Fibroblast of lung (primary cell): ENCODE measurements at regions not wholly inside any gene's neighbourhood (a gene's known extent, or its start where the extent isn't known, plus 50 kb on each side); places are given as distances from the start of the nearest gene placed in this dataset.

Experiments
- DNase-seq, 2 donors: peaks; one replicate each; pipeline versions ENCODE4 v3.0.0 to v3.0.0-alpha.2; 2010; ENCODE audit warnings: low read depth in 2 of 2
- H2AFZ ChIP-seq: 2 replicates; pipeline ENCODE4 v1.5.1; 2012; ENCODE audit warnings: low read length, control low read depth, inconsistent platforms
- H3K27ac ChIP-seq: 2 replicates; pipeline ENCODE4 v1.5.1; 2011; ENCODE audit warnings: low read length, control low read depth; ENCODE audit not compliant: insufficient read depth
- H3K27me3 ChIP-seq: 2 replicates; pipeline ENCODE4 v1.5.1; 2011; ENCODE audit warnings: mild to moderate bottlenecking, low read length; ENCODE audit not compliant: control insufficient read depth, insufficient read depth
- H3K36me3 ChIP-seq: 2 replicates; pipeline ENCODE4 v1.5.1; 2011; ENCODE audit warnings: low read length; ENCODE audit not compliant: control insufficient read depth, insufficient read depth
- H3K4me1 ChIP-seq: 2 replicates; pipeline ENCODE4 v1.5.1; 2011; ENCODE audit warnings: low read length; ENCODE audit not compliant: control insufficient read depth, insufficient read depth; ENCODE audit errors: extremely low read depth
- H3K4me2 ChIP-seq: 2 replicates; pipeline ENCODE4 v1.5.1; 2011; ENCODE audit warnings: low read length, control low read depth; ENCODE audit not compliant: insufficient read depth; ENCODE audit errors: extremely low read depth
- H3K4me3 ChIP-seq, 4 experiments: fragments of 200-600 bp in 1 of 4; sonication (generic) in 1 of 4; replicated peaks in 1 of 4; 2 replicates each; pipeline ENCODE4 v1.5.1; 2011 to 2016; ENCODE audit warnings: low read length in 4 of 4, low read depth in 3 of 4, mild to moderate bottlenecking in 3 of 4, control low read depth in 2 of 4, inconsistent platforms in 1 of 4, mixed read lengths in 1 of 4; ENCODE audit not compliant: insufficient read depth in 1 of 4; ENCODE audit errors: control extremely low read depth in 1 of 4
- H3K79me2 ChIP-seq: 2 replicates; pipeline ENCODE4 v1.5.1; 2012; ENCODE audit warnings: mild to moderate bottlenecking, low read length, inconsistent platforms; ENCODE audit not compliant: control insufficient read depth, insufficient read depth
- H3K9ac ChIP-seq: 2 replicates; pipeline ENCODE4 v1.5.1; 2011; ENCODE audit warnings: mild to moderate bottlenecking, low read length, control low read depth; ENCODE audit not compliant: insufficient read depth
- H3K9me3 ChIP-seq: 2 replicates; pipeline ENCODE4 v1.5.1; 2012; ENCODE audit warnings: low read depth, low read length; ENCODE audit not compliant: control insufficient read depth, insufficient read depth
- H4K20me1 ChIP-seq: 2 replicates; pipeline ENCODE4 v1.5.1; 2011; ENCODE audit warnings: low read length; ENCODE audit not compliant: control insufficient read depth, insufficient read depth; ENCODE audit errors: extremely low read depth
- EZH2 ChIP-seq: IDR thresholded peaks from 2 replicates; pipeline ENCODE4 v1.5.1; 2012; ENCODE audit warnings: low read length, control low read depth, mild to moderate bottlenecking; ENCODE audit errors: missing control alignments
- TF ChIP-seq, protein P1 (sequence below), 2 donors: IDR thresholded peaks in 1 of 2; conservative IDR thresholded peaks in 1 of 2; 1 replicate in 1 of 2; 2 replicates in 1 of 2; pipeline ENCODE4 v1.5.1; 2011 to 2012; ENCODE audit warnings: low read length in 2 of 2, control low read depth in 1 of 2, inconsistent platforms in 1 of 2, low read depth in 1 of 2, mild to moderate bottlenecking in 1 of 2

DNA sequence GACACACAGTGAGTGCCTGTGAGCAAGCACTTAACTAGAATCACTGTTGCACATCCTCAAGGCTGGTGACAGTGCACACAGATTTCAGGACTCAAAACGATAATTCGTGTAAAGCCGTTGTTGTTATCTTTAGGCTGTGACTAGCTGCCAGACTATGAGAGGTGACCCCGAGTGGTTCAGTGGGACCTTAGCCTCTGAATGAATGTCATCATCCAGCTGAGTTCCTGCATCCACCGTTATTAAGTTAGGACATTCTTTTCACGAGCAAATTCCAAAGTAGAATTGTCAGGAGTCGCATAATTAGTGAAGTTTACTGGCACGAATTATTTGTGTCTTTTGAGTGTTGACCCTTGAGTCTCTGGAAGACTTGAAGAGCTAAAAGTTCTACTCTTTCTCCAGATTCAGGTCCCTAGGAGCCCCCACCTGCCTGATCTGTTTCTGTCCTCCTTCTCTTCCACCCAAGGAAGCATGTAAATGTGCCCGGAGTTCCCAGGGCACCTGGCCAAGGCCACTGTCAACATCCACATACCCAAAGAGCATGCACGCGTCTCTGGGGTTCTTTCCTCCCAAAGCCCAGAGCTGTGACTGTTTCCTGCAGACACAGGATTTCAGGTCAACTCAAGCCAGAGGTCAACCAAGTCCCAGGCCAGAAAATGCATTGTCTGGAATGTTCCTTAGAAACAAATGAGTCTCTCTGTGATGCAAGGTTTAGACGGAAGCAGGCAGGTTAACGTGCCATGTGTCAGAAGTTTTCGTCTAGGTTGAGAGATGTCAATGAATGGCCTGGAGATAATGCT lies 207.2 kb downstream of the TOMM20 start:
- peaks cover 24% of the 10 kb centered on the region for H3K4me1 ChIP-seq
- H3K27ac ChIP-seq = no peak overlapping the region

DNA sequence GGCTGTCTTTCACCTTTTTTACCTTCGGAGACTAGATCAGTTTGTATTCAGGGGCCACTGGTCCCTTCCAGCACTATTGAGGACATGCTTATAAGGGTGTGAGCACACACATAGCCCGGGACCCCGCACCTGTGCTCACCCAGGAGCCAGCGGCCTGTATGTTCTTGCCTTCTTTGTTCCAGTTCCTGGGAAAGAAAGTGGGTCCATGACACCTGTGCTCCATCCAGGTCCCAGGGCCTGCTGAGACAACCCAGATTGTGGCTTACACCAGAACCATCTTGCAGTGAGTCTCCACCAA lies 207.8 kb downstream of the TOMM20 start:
- no peak overlapping the region for H3K9ac ChIP-seq
- H3K36me3 ChIP-seq = no peaks in the 10 kb centered on the region
- H3K4me3 ChIP-seq = no peak overlapping the region
- H3K4me1 ChIP-seq = peaks cover 19% of the 10 kb centered on the region
- H3K27ac ChIP-seq = no peak overlapping the region
- DNase-seq = no peak
- no peaks in the 10 kb centered on the region for H4K20me1 ChIP-seq
- H2AFZ ChIP-seq = no peak overlapping the region
- H3K79me2 ChIP-seq = no peaks in the 10 kb centered on the region
- H3K9me3 ChIP-seq = no peaks in the 10 kb centered on the region
- H3K4me2 ChIP-seq = no peak overlapping the region
- TF ChIP-seq EZH2 = no peak
- TF ChIP-seq, protein P1, sequence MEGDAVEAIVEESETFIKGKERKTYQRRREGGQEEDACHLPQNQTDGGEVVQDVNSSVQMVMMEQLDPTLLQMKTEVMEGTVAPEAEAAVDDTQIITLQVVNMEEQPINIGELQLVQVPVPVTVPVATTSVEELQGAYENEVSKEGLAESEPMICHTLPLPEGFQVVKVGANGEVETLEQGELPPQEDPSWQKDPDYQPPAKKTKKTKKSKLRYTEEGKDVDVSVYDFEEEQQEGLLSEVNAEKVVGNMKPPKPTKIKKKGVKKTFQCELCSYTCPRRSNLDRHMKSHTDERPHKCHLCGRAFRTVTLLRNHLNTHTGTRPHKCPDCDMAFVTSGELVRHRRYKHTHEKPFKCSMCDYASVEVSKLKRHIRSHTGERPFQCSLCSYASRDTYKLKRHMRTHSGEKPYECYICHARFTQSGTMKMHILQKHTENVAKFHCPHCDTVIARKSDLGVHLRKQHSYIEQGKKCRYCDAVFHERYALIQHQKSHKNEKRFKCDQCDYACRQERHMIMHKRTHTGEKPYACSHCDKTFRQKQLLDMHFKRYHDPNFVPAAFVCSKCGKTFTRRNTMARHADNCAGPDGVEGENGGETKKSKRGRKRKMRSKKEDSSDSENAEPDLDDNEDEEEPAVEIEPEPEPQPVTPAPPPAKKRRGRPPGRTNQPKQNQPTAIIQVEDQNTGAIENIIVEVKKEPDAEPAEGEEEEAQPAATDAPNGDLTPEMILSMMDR (conservative IDR thresholded peaks at IDR 0.05 in 1 of 2, IDR thresholded peaks at IDR 0.05 in 1 of 2; ENCODE audit: low read depth in 1 of 2, low read length in 2 of 2) = no peak
- H3K27me3 ChIP-seq = no peaks in the 10 kb centered on the region

More for the DNA sequence above, 207.2 kb downstream of the TOMM20 start:
- no peaks in the 10 kb centered on the region for H4K20me1 ChIP-seq
- H3K36me3 ChIP-seq = no peaks in the 10 kb centered on the region
- no peaks in the 10 kb centered on the region for H3K27me3 ChIP-seq
- no peak overlapping the region for H2AFZ ChIP-seq
- H3K9ac ChIP-seq = no peak overlapping the region
- no peaks in the 10 kb centered on the region for H3K9me3 ChIP-seq
- TF ChIP-seq, protein P1 (conservative IDR thresholded peaks at IDR 0.05 in 1 of 2, IDR thresholded peaks at IDR 0.05 in 1 of 2; ENCODE audit: low read depth in 1 of 2, low read length in 2 of 2) = no peak
- TF ChIP-seq EZH2 = no peak
- DNase-seq = peak in 1 of 2 donors; percentile 69
- H3K79me2 ChIP-seq = no peaks in the 10 kb centered on the region
- no peak overlapping the region for H3K4me2 ChIP-seq
- no peak overlapping the region for H3K4me3 ChIP-seq

DNA sequence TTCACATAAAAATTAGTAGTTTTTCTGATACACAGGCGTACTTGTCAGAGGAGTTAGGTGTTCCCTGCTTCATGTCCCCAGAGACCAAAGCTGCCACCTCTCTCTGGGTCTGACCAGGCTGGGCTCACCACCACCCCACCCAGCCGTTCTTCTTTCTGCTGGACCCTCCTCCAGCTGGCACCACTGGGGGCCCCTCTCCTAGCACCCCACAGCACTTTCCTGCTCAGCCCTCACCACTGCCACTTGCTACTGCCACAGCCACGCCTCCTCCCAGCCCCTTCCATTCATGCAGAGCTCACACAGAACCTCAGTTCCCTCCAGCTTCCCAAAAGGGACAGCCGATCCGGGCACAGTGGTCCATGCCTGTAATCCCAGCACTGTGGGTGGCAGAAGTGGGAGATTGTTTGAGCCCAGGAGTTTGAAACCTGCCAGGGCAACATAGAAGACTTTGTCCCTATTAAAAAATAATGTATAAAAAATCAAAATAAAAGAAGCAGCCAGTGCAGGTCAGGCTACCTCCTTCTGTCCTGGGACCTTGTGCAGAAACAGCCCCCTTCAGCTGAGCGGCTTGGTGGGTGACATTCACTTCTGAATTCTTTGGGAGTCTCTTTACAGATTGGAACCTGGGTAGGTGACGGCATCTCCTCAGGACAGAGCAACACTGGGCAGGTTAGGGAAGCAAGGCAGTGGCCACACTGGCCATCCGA lies 208.3 kb downstream of the TOMM20 start:
- H3K79me2 ChIP-seq = no peaks in the 10 kb centered on the region
- H3K27me3 ChIP-seq = no peaks in the 10 kb centered on the region
- peaks cover 14% of the 10 kb centered on the region for H3K4me1 ChIP-seq
- no peak overlapping the region for H3K4me3 ChIP-seq
- no peaks in the 10 kb centered on the region for H4K20me1 ChIP-seq
- no peaks in the 10 kb centered on the region for H3K36me3 ChIP-seq
- H3K4me2 ChIP-seq = no peak overlapping the region
- H3K9me3 ChIP-seq = no peaks in the 10 kb centered on the region
- no peak overlapping the region for H2AFZ ChIP-seq
- no peak overlapping the region for H3K27ac ChIP-seq
- DNase-seq = no peak
- TF ChIP-seq EZH2 = no peak
- TF ChIP-seq, protein P1 (conservative IDR thresholded peaks at IDR 0.05 in 1 of 2, IDR thresholded peaks at IDR 0.05 in 1 of 2; ENCODE audit: low read depth in 1 of 2, low read length in 2 of 2) = no peak
- H3K9ac ChIP-seq = no peak overlapping the region
